Natural killer cell treated with Interleukin-12 subunit alpha and Interleukin-12 subunit beta and Interleukin-15 and Interleukin-18, amount 100 ng/mL, for 72 hours (primary cell): ENCODE measurements at regions not wholly inside any gene's neighbourhood (a gene's known extent, or its start where the extent isn't known, plus 50 kb on each side); places are given as distances from the start of the nearest gene placed in this dataset.
"Not testable (repeated sequence)": the region's sequence is repeated elsewhere in the genome, so short reads cannot be mapped to it uniquely, and the experiment has no call there.

Source experiments
- ATAC-seq, 2 donors: fragments of 150-1000 bp; cut with Tn5 transposase in 1 of 2; sonication (Bioruptor Pico), chemical (Tn5 transposase) in 1 of 2; 2 replicates each; pipeline ENCODE4 v1.10.0; 2021
- DNase-seq: peaks from one replicate; pipeline ENCODE4 v3.0.0; 2022; ENCODE audit warnings: low spot score
- H3K27ac Mint-ChIP-seq, 2 donors: 1 replicate in 1 of 2; 2 replicates in 1 of 2; pipeline ENCODE4 v1.8.0; 2022; ENCODE audit warnings: mixed read lengths in 2 of 2, mild to moderate bottlenecking in 1 of 2, moderate library complexity in 1 of 2
- H3K27me3 Mint-ChIP-seq, 2 donors: 1 replicate in 1 of 2; 2 replicates in 1 of 2; pipeline ENCODE4 v1.8.0; 2022; ENCODE audit warnings: mixed read lengths in 2 of 2
- H3K36me3 Mint-ChIP-seq: one replicate; pipeline ENCODE4 v1.8.0; 2022; ENCODE audit warnings: mixed read lengths
- H3K4me1 Mint-ChIP-seq, 2 donors: 1 replicate in 1 of 2; 2 replicates in 1 of 2; pipeline ENCODE4 v1.8.0; 2022; ENCODE audit warnings: low read depth in 2 of 2, mixed read lengths in 2 of 2, mild to moderate bottlenecking in 1 of 2
- H3K4me3 Mint-ChIP-seq: one replicate; pipeline ENCODE4 v1.8.0; 2022; ENCODE audit warnings: mixed read lengths
- H3K9me3 Mint-ChIP-seq: 2 replicates; pipeline ENCODE4 v1.8.0; 2022; ENCODE audit warnings: mixed read lengths

DNA sequence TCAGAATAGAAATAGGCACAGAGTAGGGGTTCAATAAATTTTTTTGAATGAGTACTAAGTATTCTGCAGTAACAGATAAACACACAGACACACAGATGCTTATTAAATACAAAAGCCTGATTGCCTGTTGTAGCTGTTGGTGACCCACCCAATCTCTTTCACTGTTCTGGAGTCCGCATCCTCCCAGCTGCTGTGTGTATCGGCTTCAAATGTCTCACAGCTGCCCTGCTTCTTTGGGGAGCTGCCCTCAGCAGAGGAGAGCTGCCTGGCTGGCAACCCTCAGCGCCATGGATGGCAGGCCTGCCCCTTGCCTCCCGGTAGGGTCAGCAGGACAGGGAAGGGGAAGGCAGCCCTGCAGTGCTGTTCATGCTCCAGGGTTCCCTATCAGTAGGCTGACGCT lies 50.5 kb upstream of the PRNP start:
- H3K27ac Mint-ChIP-seq, result no peak overlapping the region
- ATAC-seq (no peak), DNase-seq (no peak)
- no peaks in the 10 kb centered on the region for H3K4me1 Mint-ChIP-seq
- no peak overlapping the region for H3K4me3 Mint-ChIP-seq
- no peaks in the 10 kb centered on the region for H3K9me3 Mint-ChIP-seq
- peaks cover 0 to 8% of the 10 kb centered on the region in 2 donors for H3K27me3 Mint-ChIP-seq
- H3K36me3 Mint-ChIP-seq, result no peaks in the 10 kb centered on the region

DNA sequence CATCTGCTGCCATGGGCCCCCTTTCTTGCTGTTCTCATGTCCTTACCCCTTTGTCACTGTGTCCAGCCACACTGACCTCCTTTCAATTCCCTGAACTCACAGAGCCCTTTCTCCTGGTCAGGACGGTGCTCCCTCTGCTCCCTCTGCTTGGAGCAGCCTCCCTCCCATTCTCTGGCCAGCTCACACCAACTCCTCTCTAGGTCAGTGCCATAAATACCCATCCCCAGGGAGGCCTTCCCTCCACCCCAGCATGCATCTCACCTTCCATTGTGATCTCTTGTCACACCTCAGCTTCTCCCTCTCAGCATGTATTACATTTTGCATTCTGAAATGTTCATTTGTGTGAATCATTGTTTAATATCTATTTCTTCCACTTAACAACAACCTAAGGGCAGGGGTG lies 50.9 kb upstream of the PRNP start:
- no peaks in the 10 kb centered on the region for H3K4me1 Mint-ChIP-seq

DNA sequence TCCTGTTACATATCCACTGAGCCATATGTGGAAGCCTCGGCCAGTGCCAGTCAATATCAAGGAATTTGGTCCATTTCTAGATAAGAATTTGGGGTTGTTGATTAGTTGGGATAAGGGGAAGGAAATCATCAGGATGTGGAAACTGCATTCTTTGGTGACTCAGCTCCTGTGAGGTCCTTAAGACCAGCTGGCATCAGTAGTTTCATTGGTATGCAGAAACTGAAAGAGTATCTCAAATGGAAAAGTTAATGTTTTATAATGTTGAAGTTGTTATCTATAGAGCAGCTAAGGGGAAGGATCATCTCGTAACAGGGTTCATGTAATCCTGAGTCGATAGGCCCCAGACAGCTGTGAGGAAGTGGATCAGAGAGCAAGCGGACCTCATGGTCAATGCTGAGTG lies 52.5 kb upstream of the PRNP start:
- no peak overlapping the region for H3K27ac Mint-ChIP-seq
- no peaks in the 10 kb centered on the region for H3K36me3 Mint-ChIP-seq
- no peaks in the 10 kb centered on the region for H3K4me1 Mint-ChIP-seq
- no peak overlapping the region for H3K4me3 Mint-ChIP-seq
- no peaks in the 10 kb centered on the region for H3K9me3 Mint-ChIP-seq
- H3K27me3 Mint-ChIP-seq, result peaks cover 0 to 8% of the 10 kb centered on the region in 2 donors
- DNase-seq (no peak), ATAC-seq (no peak)

More for the DNA sequence above, 50.9 kb upstream of the PRNP start:
- no peak for ATAC-seq
- Mint-ChIP-seq H3K4me3 (no peak overlapping the region), H3K27me3 (peaks cover 0 to 8% of the 10 kb centered on the region in 2 donors), H3K27ac (no peak overlapping the region), H3K9me3 (no peaks in the 10 kb centered on the region), H3K36me3 (no peaks in the 10 kb centered on the region)
- DNase-seq, result no peak

DNA sequence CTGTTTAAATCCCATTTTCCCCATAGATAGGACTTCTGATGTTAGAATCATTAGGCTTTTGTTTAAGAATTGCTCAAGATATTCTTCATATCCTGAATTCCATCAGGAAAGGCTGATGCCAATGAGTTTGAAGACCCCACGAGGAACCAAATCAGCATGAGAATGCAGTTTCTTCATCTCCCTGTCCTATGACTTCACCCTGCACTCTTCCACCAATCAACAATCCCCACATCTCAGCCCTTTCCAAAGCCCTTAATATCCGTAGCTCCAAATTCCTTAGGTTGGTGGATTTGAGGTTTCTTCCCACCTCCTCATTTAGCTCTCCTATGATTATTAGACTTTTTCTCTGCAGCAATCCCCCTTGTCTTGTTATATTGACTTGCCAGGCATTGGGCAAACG lies 52.9 kb upstream of the PRNP start:
- ATAC-seq, result no peak

DNA sequence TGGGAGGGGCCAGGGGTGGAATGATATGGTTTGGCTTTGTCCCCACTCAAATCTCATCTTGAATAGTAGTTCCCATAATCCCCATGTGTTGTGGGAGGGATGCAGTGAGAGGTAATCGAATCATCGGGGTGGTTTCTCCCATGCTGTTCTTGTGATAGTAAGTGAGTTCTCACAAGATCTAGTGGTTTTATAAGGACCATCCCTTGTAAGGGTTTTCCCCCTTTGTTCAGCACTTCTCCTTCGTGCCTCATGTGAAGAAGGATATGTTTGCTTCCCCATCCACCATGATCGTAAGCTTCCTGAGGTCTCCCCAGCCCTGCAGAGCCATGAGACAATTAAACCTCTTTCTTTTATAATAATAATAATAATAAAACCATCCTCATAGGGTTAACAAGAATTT lies 53.4 kb upstream of the PRNP start:
- Mint-ChIP-seq H3K27me3 (peaks cover 0 to 8% of the 10 kb centered on the region in 2 donors), H3K27ac (no peak overlapping the region), H3K36me3 (no peaks in the 10 kb centered on the region), H3K4me3 (no peak overlapping the region), H3K4me1 (no peaks in the 10 kb centered on the region), H3K9me3 (no peaks in the 10 kb centered on the region)
- ATAC-seq (no peak), DNase-seq (no peak)

More for the DNA sequence above, 52.9 kb upstream of the PRNP start:
- no peaks in the 10 kb centered on the region for H3K4me1 Mint-ChIP-seq
- H3K27me3 Mint-ChIP-seq, result peaks cover 0 to 8% of the 10 kb centered on the region in 2 donors
- no peaks in the 10 kb centered on the region for H3K9me3 Mint-ChIP-seq
- no peak for DNase-seq
- no peak overlapping the region for H3K27ac Mint-ChIP-seq
- H3K4me3 Mint-ChIP-seq, result no peak overlapping the region
- H3K36me3 Mint-ChIP-seq, result no peaks in the 10 kb centered on the region

DNA sequence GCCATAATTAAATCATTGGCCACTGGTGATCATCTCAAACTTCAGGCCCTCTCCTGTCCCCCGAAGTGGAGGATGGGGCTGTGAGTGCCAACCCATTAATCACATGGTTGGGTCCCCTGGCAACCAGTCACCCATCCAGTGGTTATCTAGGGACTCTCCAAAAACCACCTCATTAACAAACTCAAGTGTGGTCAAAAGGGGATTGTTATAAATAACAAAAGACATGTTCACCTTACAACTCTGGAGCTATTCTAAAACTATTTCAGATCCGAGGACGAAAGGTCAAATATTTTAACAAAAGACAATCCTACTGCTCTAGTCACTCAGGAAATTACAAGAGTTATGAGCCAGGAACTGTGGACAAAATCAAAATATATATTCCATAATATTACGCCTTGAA lies 60.0 kb upstream of the PRNP start:
- Mint-ChIP-seq H3K27me3 (peaks cover 18 to 26% of the 10 kb centered on the region in 2 donors), H3K27ac (no peak overlapping the region), H3K9me3 (peaks cover 6% of the 10 kb centered on the region), H3K4me3 (no peak overlapping the region), H3K4me1 (no peaks in the 10 kb centered on the region), H3K36me3 (peaks cover 9% of the 10 kb centered on the region)
- DNase-seq (no peak), ATAC-seq (no peak)

DNA sequence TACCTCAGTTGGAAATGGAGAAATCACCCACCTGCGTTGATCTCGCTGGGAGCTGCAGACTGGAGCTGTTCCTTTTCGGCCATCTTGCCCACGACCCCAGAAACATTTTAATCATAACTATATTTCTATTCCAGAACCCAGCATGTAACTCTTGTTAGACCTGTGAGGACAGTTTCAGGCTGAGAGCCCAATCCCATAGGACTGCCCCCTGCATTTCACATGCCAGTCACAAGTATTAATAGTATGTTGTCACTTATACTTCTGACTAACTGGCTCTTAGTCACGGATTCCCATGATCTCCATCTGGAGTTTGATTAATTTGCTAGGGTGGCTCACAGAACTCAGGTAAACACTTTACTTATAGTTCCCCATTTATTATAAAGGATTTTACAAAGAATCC lies 60.6 kb upstream of the PRNP start:
- peaks cover 6% of the 10 kb centered on the region for H3K9me3 Mint-ChIP-seq
- no peaks in the 10 kb centered on the region for H3K4me1 Mint-ChIP-seq
- H3K27me3 Mint-ChIP-seq, result peaks cover 20 to 26% of the 10 kb centered on the region in 2 donors
- DNase-seq (no peak), ATAC-seq (no peak)
- no peak overlapping the region for H3K27ac Mint-ChIP-seq
- peaks cover 9% of the 10 kb centered on the region for H3K36me3 Mint-ChIP-seq
- no peak overlapping the region for H3K4me3 Mint-ChIP-seq

DNA sequence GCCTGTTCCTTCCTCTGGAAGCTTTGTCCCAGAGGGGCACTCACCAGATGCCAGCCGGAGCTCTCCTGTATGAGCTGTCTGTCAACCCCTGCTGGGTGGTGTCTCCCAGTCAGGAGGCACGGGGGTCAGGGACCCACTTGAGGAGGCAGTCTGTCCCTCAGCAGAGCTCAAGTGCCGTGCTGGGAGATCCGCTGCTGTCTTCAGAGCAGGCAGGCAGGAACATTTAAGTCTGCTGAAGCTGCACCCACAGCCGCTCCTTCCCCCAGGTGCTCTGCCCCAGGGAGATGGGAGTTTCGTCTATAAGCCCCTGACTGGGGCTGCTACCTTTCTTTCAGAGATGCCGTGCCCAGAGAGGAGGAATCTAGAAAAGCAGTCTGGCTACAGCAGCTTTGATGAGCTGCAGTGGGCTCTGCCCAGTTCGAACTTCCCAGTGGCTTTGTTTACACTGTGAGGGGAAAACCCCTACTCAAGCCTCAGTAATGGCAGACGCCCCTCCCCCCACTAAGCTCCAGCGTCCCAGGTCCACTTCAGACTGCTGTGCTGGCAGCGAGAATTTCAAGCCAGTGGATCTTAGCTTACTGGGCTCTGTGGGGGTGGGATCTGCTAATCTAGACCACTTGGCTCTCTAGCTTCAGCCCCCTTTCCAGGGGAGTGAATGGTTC lies 61.5 kb upstream of the PRNP start:
- ATAC-seq, H3K4me1 Mint-ChIP-seq, H3K4me3 Mint-ChIP-seq, H3K9me3 Mint-ChIP-seq, DNase-seq, H3K36me3 Mint-ChIP-seq, H3K27ac Mint-ChIP-seq: not testable (repeated sequence)
- H3K27me3 Mint-ChIP-seq, result peaks cover 21 to 26% of the 10 kb centered on the region in 2 donors

DNA sequence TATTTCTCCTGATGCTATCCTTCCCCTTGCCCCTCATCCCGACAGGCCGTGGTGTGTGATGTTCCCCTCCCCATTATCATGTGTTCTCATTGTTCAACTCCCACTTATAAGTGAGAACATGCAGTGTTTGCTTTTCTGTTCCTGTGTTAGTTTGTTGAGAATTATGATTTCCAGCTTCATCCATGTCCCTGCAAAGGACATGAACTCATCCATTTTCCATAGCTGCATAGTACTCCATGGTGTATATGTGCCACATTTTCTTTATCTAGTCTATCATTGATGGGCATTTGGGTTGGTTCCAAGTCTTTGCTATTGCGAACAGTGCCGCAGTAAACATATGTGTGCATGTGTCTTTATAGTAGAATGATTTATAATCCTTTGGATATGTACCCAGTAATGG lies 67.1 kb upstream of the PRNP start:
- H3K9me3 Mint-ChIP-seq, H3K36me3 Mint-ChIP-seq, H3K4me3 Mint-ChIP-seq: not testable (repeated sequence)

DNA sequence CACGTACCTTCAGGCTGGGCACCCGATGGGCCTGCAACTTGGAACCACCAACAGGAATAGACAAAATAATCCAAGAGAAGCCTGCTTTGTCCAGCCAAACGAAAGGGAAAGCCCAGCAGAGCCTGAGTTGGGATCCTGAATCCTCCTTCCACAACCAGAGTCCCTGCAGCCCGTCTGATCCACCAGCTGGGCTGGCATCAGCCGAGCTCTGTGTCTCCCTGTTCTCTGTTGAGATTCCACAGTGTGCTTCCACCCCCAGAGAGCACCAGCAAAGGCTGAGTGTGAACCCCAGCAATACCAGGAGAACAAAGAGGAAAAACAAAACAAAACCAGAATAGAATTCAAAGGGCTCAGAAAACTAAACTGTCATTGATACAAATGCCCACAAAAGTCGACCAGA lies 68.8 kb upstream of the PRNP start:
- Mint-ChIP-seq H3K9me3 (peaks cover 6% of the 10 kb centered on the region), H3K4me1 (peaks cover 0 to 2% of the 10 kb centered on the region in 2 donors), H3K27ac (no peak overlapping the region), H3K27me3 (peaks cover 11 to 12% of the 10 kb centered on the region in 2 donors), H3K4me3 (no peak overlapping the region), H3K36me3 (peaks cover 9% of the 10 kb centered on the region)
- ATAC-seq, result no peak
- DNase-seq, result no peak

More for the DNA sequence above, 67.1 kb upstream of the PRNP start:
- not testable (repeated sequence) for ATAC-seq, H3K27ac Mint-ChIP-seq, DNase-seq, H3K4me1 Mint-ChIP-seq
- H3K27me3 Mint-ChIP-seq, result peaks cover 18 to 24% of the 10 kb centered on the region in 2 donors

DNA sequence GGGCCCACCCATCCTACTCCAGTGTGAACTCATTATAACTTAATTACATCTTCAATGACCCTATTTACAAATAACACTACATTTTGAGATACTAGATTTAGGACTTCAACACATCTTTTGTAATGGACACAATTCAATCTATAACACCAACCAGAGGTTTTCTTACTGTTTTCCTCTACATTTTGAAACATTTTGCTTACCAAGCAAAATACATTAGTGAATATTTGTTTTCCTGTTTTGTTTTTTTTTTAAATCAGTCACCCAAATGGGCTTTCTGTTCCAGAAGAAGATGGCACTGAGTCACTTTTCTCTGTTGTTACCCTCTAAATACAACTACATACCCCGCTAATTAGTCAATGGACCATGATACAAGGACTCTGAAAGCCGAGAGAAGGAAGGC lies 69.2 kb upstream of the PRNP start:
- Mint-ChIP-seq H3K4me3 (no peak overlapping the region), H3K36me3 (peaks cover 4% of the 10 kb centered on the region), H3K9me3 (peaks cover 2% of the 10 kb centered on the region), H3K4me1 (peaks cover 0 to 2% of the 10 kb centered on the region in 2 donors), H3K27me3 (peaks cover 7 to 10% of the 10 kb centered on the region in 2 donors), H3K27ac (no peak overlapping the region)
- no peak for ATAC-seq
- no peak for DNase-seq

DNA sequence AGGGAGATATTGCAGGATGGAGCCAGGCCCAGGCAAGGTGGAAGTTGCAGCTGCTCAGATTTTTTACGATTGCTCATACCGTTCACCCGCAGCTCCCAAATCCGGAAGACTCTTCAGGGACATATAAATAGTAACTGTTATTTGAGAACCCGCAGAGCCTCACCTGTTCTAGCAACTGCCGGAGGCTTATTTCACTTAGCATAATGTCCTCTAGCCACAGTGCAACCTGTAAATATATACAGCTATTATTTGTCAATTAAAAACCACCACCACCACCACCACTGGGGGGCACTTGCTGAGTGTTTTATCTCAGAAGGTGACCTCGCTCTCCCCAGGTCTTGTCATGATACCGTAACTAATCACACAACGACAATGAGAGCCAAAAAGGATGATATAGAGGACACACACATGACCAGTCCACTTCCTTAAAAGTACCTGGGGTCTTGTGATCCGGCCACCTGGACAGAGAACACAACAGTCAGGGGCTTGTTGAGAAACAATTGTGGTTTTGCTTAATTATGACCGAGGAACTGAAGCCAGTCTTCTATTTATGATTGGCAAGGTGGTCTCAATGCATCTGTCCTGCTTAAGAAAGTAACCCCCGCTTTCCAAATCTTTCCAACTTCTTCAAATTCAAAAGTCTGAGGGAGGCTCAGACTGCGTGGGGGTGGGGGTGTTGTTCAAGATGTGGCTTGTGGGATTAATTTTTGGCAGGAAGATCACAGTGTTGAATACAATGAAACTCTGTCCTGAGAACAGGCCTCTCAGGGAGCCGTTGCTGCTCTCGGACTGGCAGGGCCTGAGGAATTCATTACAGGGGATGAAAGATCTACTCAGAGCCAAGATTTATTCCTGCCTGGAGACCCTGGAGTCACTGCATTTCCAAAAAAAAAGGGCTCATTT lies 72.3 kb upstream of the PRNP start:
- ATAC-seq, result peak; percentile 45 to 64
- Mint-ChIP-seq H3K27ac (no peak overlapping the region), H3K4me1 (peaks cover 0 to 2% of the 10 kb centered on the region in 2 donors), H3K36me3 (no peaks in the 10 kb centered on the region), H3K27me3 (peaks cover 0 to 3% of the 10 kb centered on the region in 2 donors), H3K4me3 (no peak overlapping the region), H3K9me3 (no peaks in the 10 kb centered on the region)
- no peak for DNase-seq

DNA sequence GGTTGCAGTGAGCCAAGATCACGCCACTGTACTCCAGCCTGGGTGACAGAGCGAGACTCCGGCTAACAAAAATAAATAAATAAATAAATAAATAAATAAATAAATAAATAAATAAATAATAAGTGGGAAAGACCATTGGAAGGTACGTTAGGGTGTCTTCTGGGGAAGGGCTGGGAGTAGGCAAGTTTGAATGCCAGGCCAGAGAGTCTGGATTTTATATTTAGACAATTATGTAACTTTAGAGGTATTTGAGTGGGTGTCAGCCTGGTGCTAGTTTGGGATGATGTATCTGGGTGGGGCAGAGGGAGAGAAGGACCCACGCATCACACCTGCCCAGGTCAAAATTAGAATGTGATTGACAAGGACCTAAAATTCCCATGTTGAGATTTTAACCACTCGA lies 73.1 kb upstream of the PRNP start:
- no peak for DNase-seq
- Mint-ChIP-seq H3K27me3 (peaks cover 0 to 4% of the 10 kb centered on the region in 2 donors), H3K27ac (no peak overlapping the region), H3K36me3 (no peaks in the 10 kb centered on the region), H3K4me1 (peaks cover 0 to 2% of the 10 kb centered on the region in 2 donors), H3K4me3 (no peak overlapping the region), H3K9me3 (no peaks in the 10 kb centered on the region)
- ATAC-seq, result no peak

DNA sequence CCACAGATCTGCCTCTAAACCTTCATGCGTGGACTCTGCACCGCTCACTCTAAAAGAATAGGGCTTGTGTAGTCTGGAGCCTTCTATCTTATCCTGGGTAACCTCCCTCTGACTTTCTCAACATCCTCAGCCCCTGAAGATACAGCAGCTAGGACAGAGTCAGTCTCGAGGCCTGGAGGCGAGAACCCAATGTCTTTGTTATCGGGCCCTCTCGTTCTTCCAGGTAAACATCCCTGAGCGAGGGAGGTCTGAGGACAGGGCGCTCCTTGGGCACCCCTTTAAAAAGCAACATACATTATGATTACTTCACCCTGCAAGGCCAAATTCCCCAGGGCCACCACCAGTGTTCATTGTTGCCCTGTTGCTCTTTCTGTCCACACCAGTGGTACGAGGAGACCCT lies 75.4 kb upstream of the PRNP start:
- peaks cover 4% of the 10 kb centered on the region in 2 donors for H3K4me1 Mint-ChIP-seq
- H3K36me3 Mint-ChIP-seq, result no peaks in the 10 kb centered on the region
- no peak for ATAC-seq
- peaks cover 10 to 11% of the 10 kb centered on the region in 2 donors for H3K27me3 Mint-ChIP-seq
- DNase-seq, result no peak
- H3K27ac Mint-ChIP-seq, result no peak overlapping the region
- H3K9me3 Mint-ChIP-seq, result no peaks in the 10 kb centered on the region
- no peak overlapping the region for H3K4me3 Mint-ChIP-seq
